ENCODE measurements at regions not wholly inside any gene's neighbourhood (a gene's known extent, or its start where the extent isn't known, plus 50 kb on each side); places are given as distances from the start of the nearest gene placed in this dataset.

DNA sequence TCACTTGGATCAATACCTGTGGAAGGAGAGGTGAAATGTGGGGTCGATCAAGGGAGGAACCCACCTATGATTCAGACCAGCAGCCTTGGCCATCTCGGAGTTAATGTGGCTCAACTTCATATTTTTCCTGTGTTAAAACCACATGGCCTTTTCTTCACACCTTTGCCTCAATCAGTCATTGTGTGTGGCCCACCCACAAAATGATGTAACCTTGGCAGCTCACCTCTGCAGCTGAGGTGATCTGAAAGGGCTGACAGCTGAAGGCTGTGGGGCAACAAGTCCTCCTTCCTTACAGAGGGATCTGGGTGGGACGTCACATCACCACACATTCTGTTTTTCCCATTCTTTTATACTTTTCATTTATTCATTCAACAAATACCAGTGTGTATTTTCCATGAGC is 357.1 kb upstream of the HSF2 start:
- TF ChIP-seq, protein P1, sequence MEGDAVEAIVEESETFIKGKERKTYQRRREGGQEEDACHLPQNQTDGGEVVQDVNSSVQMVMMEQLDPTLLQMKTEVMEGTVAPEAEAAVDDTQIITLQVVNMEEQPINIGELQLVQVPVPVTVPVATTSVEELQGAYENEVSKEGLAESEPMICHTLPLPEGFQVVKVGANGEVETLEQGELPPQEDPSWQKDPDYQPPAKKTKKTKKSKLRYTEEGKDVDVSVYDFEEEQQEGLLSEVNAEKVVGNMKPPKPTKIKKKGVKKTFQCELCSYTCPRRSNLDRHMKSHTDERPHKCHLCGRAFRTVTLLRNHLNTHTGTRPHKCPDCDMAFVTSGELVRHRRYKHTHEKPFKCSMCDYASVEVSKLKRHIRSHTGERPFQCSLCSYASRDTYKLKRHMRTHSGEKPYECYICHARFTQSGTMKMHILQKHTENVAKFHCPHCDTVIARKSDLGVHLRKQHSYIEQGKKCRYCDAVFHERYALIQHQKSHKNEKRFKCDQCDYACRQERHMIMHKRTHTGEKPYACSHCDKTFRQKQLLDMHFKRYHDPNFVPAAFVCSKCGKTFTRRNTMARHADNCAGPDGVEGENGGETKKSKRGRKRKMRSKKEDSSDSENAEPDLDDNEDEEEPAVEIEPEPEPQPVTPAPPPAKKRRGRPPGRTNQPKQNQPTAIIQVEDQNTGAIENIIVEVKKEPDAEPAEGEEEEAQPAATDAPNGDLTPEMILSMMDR (IDR thresholded peaks at IDR 0.05; ENCODE audit: low read length): no peak
- TF ChIP-seq EZH2 (IDR thresholded peaks at IDR 0.05; ENCODE audit: borderline replicate concordance, low read length): no peak

Data from OCI-LY1 (cell line).